GM19328 (cell line): ENCODE measurements at regions not wholly inside any gene's neighbourhood (a gene's known extent, or its start where the extent isn't known, plus 50 kb on each side); places are given as distances from the start of the nearest gene placed in this dataset.

Experiments
- ATAC-seq: cut with Tn5 transposase; IDR thresholded peaks from one replicate; pipeline ENCODE4 v1.9.1; 2021; ENCODE audit warnings: mild to moderate bottlenecking, moderate library complexity; ENCODE audit not compliant: unreplicated experiment

- no peak for ATAC-seq
Observed at GRCh38 chr18:25815659-25816058, 274.8 kb downstream of the SS18 start.

GRCh38 chr18:25814841-25815458, 275.5 kb downstream of the SS18 start:
- ATAC-seq, result peak; percentile 62

GRCh38 chr18:25813110-25813509, 277.3 kb downstream of the SS18 start:
- ATAC-seq, result no peak

GRCh38 chr18:25810736-25811135, 279.7 kb downstream of the SS18 start:
- ATAC-seq, result no peak

- ATAC-seq, result no peak
Observed at GRCh38 chr18:25805939-25806338, 284.5 kb downstream of the SS18 start.

- ATAC-seq, result no peak
Observed at GRCh38 chr18:25805323-25805722, 285.1 kb downstream of the SS18 start.

GRCh38 chr18:25799231-25799630, 291.2 kb downstream of the SS18 start:
- ATAC-seq, result no peak

GRCh38 chr18:25798046-25798445, 292.4 kb downstream of the SS18 start:
- no peak for ATAC-seq

- ATAC-seq, result no peak
Observed at GRCh38 chr18:25795213-25795612, 295.2 kb downstream of the SS18 start.

- no peak for ATAC-seq
Observed at GRCh38 chr18:25787276-25787675, 303.1 kb downstream of the SS18 start.

- ATAC-seq, result no peak
Observed at GRCh38 chr18:25786758-25787157, 303.7 kb downstream of the SS18 start.

GRCh38 chr18:25780105-25780504, 310.3 kb downstream of the SS18 start:
- ATAC-seq, result no peak

- ATAC-seq, result no peak
Observed at GRCh38 chr18:25771796-25772195, 318.6 kb downstream of the SS18 start.

GRCh38 chr18:25764777-25765176, 325.6 kb downstream of the SS18 start:
- ATAC-seq, result no peak

GRCh38 chr18:25759111-25759510, 331.3 kb downstream of the SS18 start:
- ATAC-seq, result no peak

- ATAC-seq, result no peak
Observed at GRCh38 chr18:25743646-25744151, 346.7 kb downstream of the SS18 start.

- ATAC-seq, result no peak
Observed at GRCh38 chr18:25739376-25739775, 351.0 kb downstream of the SS18 start.

GRCh38 chr18:25737710-25738311, 352.6 kb downstream of the SS18 start:
- ATAC-seq, result no peak

- no peak for ATAC-seq
Observed at GRCh38 chr18:25736516-25736915, 353.9 kb downstream of the SS18 start.

GRCh38 chr18:25735459-25735858, 355.0 kb downstream of the SS18 start:
- ATAC-seq, result no peak

- no peak for ATAC-seq
Observed at GRCh38 chr18:25734336-25734735, 356.1 kb downstream of the SS18 start.

- no peak for ATAC-seq
Observed at GRCh38 chr18:25732862-25733261, 357.6 kb downstream of the SS18 start.

- no peak for ATAC-seq
Observed at GRCh38 chr18:25729072-25729471, 361.3 kb downstream of the SS18 start.
